GM12891 (cell line): ENCODE measurements at regions not wholly inside any gene's neighbourhood (a gene's known extent, or its start where the extent isn't known, plus 50 kb on each side); places are given as distances from the start of the nearest gene placed in this dataset.

Experiments used
- PAX5 ChIP-seq: IDR thresholded peaks from 2 replicates; pipeline ENCODE4 v1.6.1; 2011; ENCODE audit warnings: low read length, moderate library complexity, mild to moderate bottlenecking; ENCODE audit not compliant: insufficient read depth, severe bottlenecking
- POLR2A ChIP-seq: IDR thresholded peaks from 2 replicates; pipeline ENCODE4 v1.6.1; 2011; ENCODE audit warnings: low read depth, low read length, control low read depth
- POLR2AphosphoS5 ChIP-seq: IDR thresholded peaks from 2 replicates; pipeline ENCODE4 v1.6.1; 2011; ENCODE audit warnings: low read depth, low read length, control low read depth
- POU2F2 ChIP-seq: IDR thresholded peaks from 2 replicates; pipeline ENCODE4 v1.6.1; 2011; ENCODE audit warnings: low read depth, mild to moderate bottlenecking, control low read depth, low read length, moderate library complexity
- TAF1 ChIP-seq: IDR thresholded peaks from 2 replicates; pipeline ENCODE4 v1.6.1; 2011; ENCODE audit warnings: low read depth, low read length, control low read depth

- TF ChIP-seq POLR2A (no peak), TAF1 (no peak), POLR2AphosphoS5 (no peak), PAX5 (no peak), POU2F2 (no peak)
Measured at GRCh38 chr5:124480022-124480421, 266.4 kb downstream of the ZNF608 start.
